ENCODE measurements at regions not wholly inside any gene's neighbourhood (a gene's known extent, or its start where the extent isn't known, plus 50 kb on each side); places are given as distances from the start of the nearest gene placed in this dataset.

- Histone ChIP-seq H3K4me1 (replicated peaks) (no peaks in the 10 kb centered on the region), H3K27ac (no peak overlapping the region), H3K9me3 (no peaks in the 10 kb centered on the region), H3K4me3 (no peak overlapping the region), H3K36me3 (no peaks in the 10 kb centered on the region), H3K27me3 (replicated peaks; ENCODE audit: insufficient read depth) (no peaks in the 10 kb centered on the region)
- no peak for TF ChIP-seq POLR2A (IDR thresholded peaks at IDR 0.05)
- no peak for TF ChIP-seq CTCF (IDR thresholded peaks at IDR 0.05)
- TF ChIP-seq POLR2AphosphoS5 (IDR thresholded peaks at IDR 0.05), result no peak
- DNase-seq (ENCODE audit: low spot score), result no peak
- intact Hi-C loops (cut with DNase I), result no loop called here
Measured at GRCh38 chrX:155761185-155761584, 120.0 kb upstream of the VAMP7 start.

GRCh38 chrX:155757046-155757759 is 123.9 kb upstream of the VAMP7 start:
- Histone ChIP-seq H3K4me1 (replicated peaks) (no peaks in the 10 kb centered on the region), H3K9me3 (no peaks in the 10 kb centered on the region), H3K4me3 (no peak overlapping the region), H3K36me3 (no peaks in the 10 kb centered on the region), H3K27me3 (replicated peaks; ENCODE audit: insufficient read depth) (no peaks in the 10 kb centered on the region), H3K27ac (no peak overlapping the region)
- TF ChIP-seq POLR2AphosphoS5 (IDR thresholded peaks at IDR 0.05) (no peak), CTCF (IDR thresholded peaks at IDR 0.05) (no peak), POLR2A (IDR thresholded peaks at IDR 0.05) (no peak)
- intact Hi-C loops (cut with DNase I), result no loop called here
- DNase-seq (ENCODE audit: low spot score), result no peak
- WGBS, result 69% methylated on average over 3 of the region's 3 CpGs

DNA sequence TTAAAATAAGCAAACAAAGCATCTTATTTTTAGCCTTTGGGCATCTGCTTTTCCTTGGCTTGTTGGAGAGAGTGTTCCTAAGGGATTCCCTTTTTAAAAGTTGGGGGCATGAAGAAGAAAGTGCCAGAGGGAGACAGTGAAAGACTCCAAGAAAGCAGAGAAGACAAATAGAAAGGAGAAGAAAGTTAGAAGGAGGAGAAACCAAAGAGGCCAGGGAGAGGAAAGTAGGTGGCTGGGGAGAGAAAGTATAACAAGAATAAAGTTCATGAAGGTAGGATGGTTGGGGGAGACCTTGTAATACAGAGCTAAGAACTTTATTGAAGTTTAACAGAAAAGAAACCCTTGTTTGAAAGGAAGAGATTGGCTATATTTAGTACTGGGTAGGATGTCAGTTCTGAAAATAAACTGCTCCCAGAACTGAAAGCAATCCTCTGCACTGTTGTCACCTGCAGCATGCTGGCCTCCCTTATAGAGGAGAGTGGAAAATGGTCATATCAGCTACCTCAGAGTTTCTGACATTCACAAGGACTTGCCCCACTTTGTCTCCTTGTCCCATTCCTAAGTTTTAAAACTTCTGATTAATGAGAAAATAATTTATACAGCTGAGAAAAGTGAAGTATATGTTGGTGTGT is 125.3 kb upstream of the VAMP7 start:
- Histone ChIP-seq H3K27me3 (replicated peaks; ENCODE audit: insufficient read depth) (no peaks in the 10 kb centered on the region), H3K27ac (no peak overlapping the region), H3K4me3 (no peak overlapping the region), H3K36me3 (no peaks in the 10 kb centered on the region), H3K4me1 (replicated peaks) (no peaks in the 10 kb centered on the region), H3K9me3 (no peaks in the 10 kb centered on the region)
- TF ChIP-seq POLR2AphosphoS5 (IDR thresholded peaks at IDR 0.05) (no peak), CTCF (IDR thresholded peaks at IDR 0.05) (no peak)
- intact Hi-C loops (cut with DNase I), result no loop called here
- DNase-seq (ENCODE audit: low spot score), result no peak

DNA sequence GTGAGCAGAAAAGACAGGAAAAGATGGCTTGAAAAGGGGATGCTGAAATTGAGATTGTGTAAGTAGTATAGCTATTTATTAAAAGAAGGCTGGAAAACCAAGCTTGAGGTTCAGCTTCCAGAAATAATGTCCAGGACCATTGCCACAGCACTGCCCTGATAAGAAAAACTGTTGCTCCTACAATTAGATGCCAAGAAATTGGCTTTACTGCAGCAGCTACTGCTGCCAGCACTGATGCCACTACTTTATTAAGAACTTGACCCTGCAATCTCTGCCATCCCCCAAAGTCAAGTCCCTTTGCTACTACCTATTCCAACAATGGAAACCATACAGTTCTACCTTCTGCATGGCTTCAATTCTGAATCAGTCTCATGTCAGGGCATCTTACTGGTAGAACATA is 130.0 kb upstream of the VAMP7 start:
- intact Hi-C loops (cut with DNase I), result no loop called here
- DNase-seq (ENCODE audit: low spot score), result no peak

More for the DNA sequence above, 130.0 kb upstream of the VAMP7 start:
- Histone ChIP-seq H3K27ac (no peak overlapping the region), H3K9me3 (no peaks in the 10 kb centered on the region), H3K27me3 (replicated peaks; ENCODE audit: insufficient read depth) (no peaks in the 10 kb centered on the region), H3K4me1 (replicated peaks) (no peaks in the 10 kb centered on the region), H3K36me3 (no peaks in the 10 kb centered on the region), H3K4me3 (no peak overlapping the region)
- TF ChIP-seq POLR2A (IDR thresholded peaks at IDR 0.05), result no peak
- TF ChIP-seq POLR2AphosphoS5 (IDR thresholded peaks at IDR 0.05), result no peak
- no peak for TF ChIP-seq CTCF (IDR thresholded peaks at IDR 0.05)

Data from prostate gland (tissue), 2 donors.